ENCODE measurements at regions not wholly inside any gene's neighbourhood (a gene's known extent, or its start where the extent isn't known, plus 50 kb on each side); places are given as distances from the start of the nearest gene placed in this dataset.

DNA sequence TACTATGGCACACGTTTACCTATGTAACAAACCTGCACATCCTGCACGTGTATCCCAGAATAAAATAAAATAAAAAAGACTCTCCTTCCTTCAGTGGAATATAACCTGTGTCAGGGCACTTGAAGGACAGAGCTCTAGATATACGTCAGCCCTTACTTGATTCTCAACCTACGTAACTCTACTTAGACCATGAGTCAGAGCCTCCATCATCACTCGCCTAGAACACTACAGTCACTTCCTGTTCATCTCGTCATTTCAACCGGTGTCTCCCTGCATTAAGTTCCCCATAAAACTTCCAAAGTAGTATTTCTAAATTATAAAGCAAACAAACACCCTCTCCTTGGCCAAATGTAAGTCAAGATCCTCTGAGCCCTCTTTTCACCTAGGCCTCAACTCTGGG is 243.5 kb upstream of the CCNG1 start:
- no peaks in the 10 kb centered on the region for H3K27me3 ChIP-seq (ENCODE audit: insufficient read depth, low read length, poor library complexity)
- no peak overlapping the region for H3K27ac ChIP-seq (ENCODE audit: low read length)
- peaks cover 3% of the 10 kb centered on the region for H3K4me1 ChIP-seq (ENCODE audit: insufficient read depth, low read length)
- ATAC-seq (ENCODE audit: insufficient read depth, low read depth) (no peak), DNase-seq (no peak)
- no peaks in the 10 kb centered on the region for H4K20me1 ChIP-seq (ENCODE audit: insufficient read depth, low read length)
- H3K36me3 ChIP-seq (ENCODE audit: insufficient read depth, low read length), result no peaks in the 10 kb centered on the region
- no peaks in the 10 kb centered on the region for H3K79me2 ChIP-seq (ENCODE audit: insufficient read depth, low read length)
- H3K9me3 ChIP-seq (ENCODE audit: insufficient read depth, low read length, severe bottlenecking), result no peaks in the 10 kb centered on the region
- H2AFZ ChIP-seq (ENCODE audit: low read depth, low read length), result no peak overlapping the region
- no peak overlapping the region for H3K9ac ChIP-seq (ENCODE audit: low read depth, low read length)
- no peak overlapping the region for H3K4me2 ChIP-seq (ENCODE audit: insufficient read depth, low read length)
- no peak overlapping the region for H3K4me3 ChIP-seq (ENCODE audit: low read depth in 1 of 2, low read length in 2 of 2)
- TF ChIP-seq, protein P1, sequence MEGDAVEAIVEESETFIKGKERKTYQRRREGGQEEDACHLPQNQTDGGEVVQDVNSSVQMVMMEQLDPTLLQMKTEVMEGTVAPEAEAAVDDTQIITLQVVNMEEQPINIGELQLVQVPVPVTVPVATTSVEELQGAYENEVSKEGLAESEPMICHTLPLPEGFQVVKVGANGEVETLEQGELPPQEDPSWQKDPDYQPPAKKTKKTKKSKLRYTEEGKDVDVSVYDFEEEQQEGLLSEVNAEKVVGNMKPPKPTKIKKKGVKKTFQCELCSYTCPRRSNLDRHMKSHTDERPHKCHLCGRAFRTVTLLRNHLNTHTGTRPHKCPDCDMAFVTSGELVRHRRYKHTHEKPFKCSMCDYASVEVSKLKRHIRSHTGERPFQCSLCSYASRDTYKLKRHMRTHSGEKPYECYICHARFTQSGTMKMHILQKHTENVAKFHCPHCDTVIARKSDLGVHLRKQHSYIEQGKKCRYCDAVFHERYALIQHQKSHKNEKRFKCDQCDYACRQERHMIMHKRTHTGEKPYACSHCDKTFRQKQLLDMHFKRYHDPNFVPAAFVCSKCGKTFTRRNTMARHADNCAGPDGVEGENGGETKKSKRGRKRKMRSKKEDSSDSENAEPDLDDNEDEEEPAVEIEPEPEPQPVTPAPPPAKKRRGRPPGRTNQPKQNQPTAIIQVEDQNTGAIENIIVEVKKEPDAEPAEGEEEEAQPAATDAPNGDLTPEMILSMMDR (IDR thresholded peaks at IDR 0.05; ENCODE audit: borderline replicate concordance, extremely low read depth, low read length, poor library complexity, severe bottlenecking), result no peak
- TF ChIP-seq EZH2 (IDR thresholded peaks at IDR 0.05; ENCODE audit: borderline replicate concordance, low read depth, low read length, severe bottlenecking), result no peak

DNA sequence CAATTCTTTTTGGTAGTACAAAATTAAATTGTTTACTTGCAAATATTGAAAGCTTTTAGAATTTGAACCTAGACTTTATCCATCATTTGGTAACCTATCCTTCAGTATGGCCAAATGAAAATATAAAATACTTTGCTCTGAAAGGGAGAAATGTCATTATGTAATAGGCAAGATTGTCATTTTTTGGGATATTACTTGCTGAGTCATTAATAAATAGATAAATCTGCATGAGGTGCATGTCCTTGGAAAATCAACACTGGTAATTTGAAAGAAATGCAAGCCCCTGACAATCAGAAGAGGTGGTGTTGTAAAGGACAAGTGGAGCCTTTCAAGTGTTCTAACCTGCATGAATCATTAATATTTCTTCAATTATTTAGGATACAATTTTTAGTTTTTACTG is 231.8 kb upstream of the CCNG1 start:
- DNase-seq, result no peak
- Histone ChIP-seq H4K20me1 (ENCODE audit: insufficient read depth, low read length) (no peaks in the 10 kb centered on the region), H3K9me3 (ENCODE audit: insufficient read depth, low read length, severe bottlenecking) (peaks cover 2% of the 10 kb centered on the region)

GRCh38 chr5:163221581-163221980 is 215.8 kb upstream of the CCNG1 start:
- no peaks in the 10 kb centered on the region for H3K9me3 ChIP-seq (ENCODE audit: insufficient read depth, low read length, severe bottlenecking)
- no peak overlapping the region for H3K27ac ChIP-seq (ENCODE audit: low read length)
- no peak for TF ChIP-seq EZH2 (IDR thresholded peaks at IDR 0.05; ENCODE audit: borderline replicate concordance, low read depth, low read length, severe bottlenecking)
- TF ChIP-seq, protein P1 (IDR thresholded peaks at IDR 0.05; ENCODE audit: borderline replicate concordance, extremely low read depth, low read length, poor library complexity, severe bottlenecking), result no peak

More for the DNA sequence above, 231.8 kb upstream of the CCNG1 start:
- Histone ChIP-seq H3K27ac (ENCODE audit: low read length) (no peak overlapping the region), H3K79me2 (ENCODE audit: insufficient read depth, low read length) (no peaks in the 10 kb centered on the region), H3K4me2 (ENCODE audit: insufficient read depth, low read length) (no peak overlapping the region), H3K27me3 (ENCODE audit: insufficient read depth, low read length, poor library complexity) (no peaks in the 10 kb centered on the region), H3K9ac (ENCODE audit: low read depth, low read length) (no peak overlapping the region), H3K4me1 (ENCODE audit: insufficient read depth, low read length) (no peaks in the 10 kb centered on the region; the same call in 1 of the 2 replicates), H3K4me3 (ENCODE audit: low read depth in 1 of 2, low read length in 2 of 2) (no peak overlapping the region), H3K36me3 (ENCODE audit: insufficient read depth, low read length) (no peaks in the 10 kb centered on the region), H2AFZ (ENCODE audit: low read depth, low read length) (no peak overlapping the region)
- no peak for ATAC-seq (ENCODE audit: insufficient read depth, low read depth)
- no peak for TF ChIP-seq EZH2 (IDR thresholded peaks at IDR 0.05; ENCODE audit: borderline replicate concordance, low read depth, low read length, severe bottlenecking)
- TF ChIP-seq, protein P1 (IDR thresholded peaks at IDR 0.05; ENCODE audit: borderline replicate concordance, extremely low read depth, low read length, poor library complexity, severe bottlenecking), result no peak

DNA sequence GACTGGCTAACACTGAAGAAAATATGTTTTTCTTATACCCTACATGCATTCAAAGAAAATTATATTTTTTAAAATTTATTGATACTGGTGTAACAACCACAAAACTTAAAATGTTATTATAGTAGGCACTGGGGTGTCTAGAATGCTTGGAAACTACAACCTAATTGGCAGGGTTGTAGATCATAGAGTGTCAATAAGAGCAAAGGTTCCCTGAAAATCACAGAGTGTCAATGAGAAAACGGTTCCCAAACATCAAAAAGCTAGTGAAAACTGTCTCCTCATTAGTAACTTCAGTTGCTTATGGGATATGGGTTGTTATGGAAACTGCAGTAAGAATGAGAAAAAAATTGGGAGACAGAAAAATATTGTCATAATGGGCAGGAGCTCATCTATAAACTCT is 214.4 kb upstream of the CCNG1 start:
- Histone ChIP-seq H3K27ac (ENCODE audit: low read length) (no peak overlapping the region), H3K4me2 (ENCODE audit: insufficient read depth, low read length) (no peak overlapping the region), H3K79me2 (ENCODE audit: insufficient read depth, low read length) (no peaks in the 10 kb centered on the region), H3K9ac (ENCODE audit: low read depth, low read length) (no peak overlapping the region), H3K36me3 (ENCODE audit: insufficient read depth, low read length) (no peaks in the 10 kb centered on the region), H3K27me3 (ENCODE audit: insufficient read depth, low read length, poor library complexity) (no peaks in the 10 kb centered on the region), H4K20me1 (ENCODE audit: insufficient read depth, low read length) (no peaks in the 10 kb centered on the region), H2AFZ (ENCODE audit: low read depth, low read length) (no peak overlapping the region), H3K4me3 (ENCODE audit: low read depth in 1 of 2, low read length in 2 of 2) (no peak overlapping the region), H3K4me1 (ENCODE audit: insufficient read depth, low read length) (no peaks in the 10 kb centered on the region), H3K9me3 (ENCODE audit: insufficient read depth, low read length, severe bottlenecking) (no peaks in the 10 kb centered on the region)
- ATAC-seq (ENCODE audit: insufficient read depth, low read depth) (no peak), DNase-seq (no peak)
- TF ChIP-seq EZH2 (IDR thresholded peaks at IDR 0.05; ENCODE audit: borderline replicate concordance, low read depth, low read length, severe bottlenecking), result no peak
- TF ChIP-seq, protein P1 (IDR thresholded peaks at IDR 0.05; ENCODE audit: borderline replicate concordance, extremely low read depth, low read length, poor library complexity, severe bottlenecking), result no peak

More at GRCh38 chr5:163221581-163221980, 215.8 kb upstream of the CCNG1 start:
- no peak overlapping the region for H3K9ac ChIP-seq (ENCODE audit: low read depth, low read length)
- no peak overlapping the region for H3K4me2 ChIP-seq (ENCODE audit: insufficient read depth, low read length)
- H2AFZ ChIP-seq (ENCODE audit: low read depth, low read length), result no peak overlapping the region
- no peaks in the 10 kb centered on the region for H3K79me2 ChIP-seq (ENCODE audit: insufficient read depth, low read length)
- H3K4me1 ChIP-seq (ENCODE audit: insufficient read depth, low read length), result no peaks in the 10 kb centered on the region
- H3K27me3 ChIP-seq (ENCODE audit: insufficient read depth, low read length, poor library complexity), result no peaks in the 10 kb centered on the region
- H3K36me3 ChIP-seq (ENCODE audit: insufficient read depth, low read length), result no peaks in the 10 kb centered on the region
- H3K4me3 ChIP-seq (ENCODE audit: low read depth in 1 of 2, low read length in 2 of 2), result no peak overlapping the region
- H4K20me1 ChIP-seq (ENCODE audit: insufficient read depth, low read length), result no peaks in the 10 kb centered on the region
- ATAC-seq (ENCODE audit: insufficient read depth, low read depth), result no peak
- no peak for DNase-seq

All from DND-41 (cell line).